Lower leg skin (tissue), 3 donors: ENCODE measurements at regions not wholly inside any gene's neighbourhood (a gene's known extent, or its start where the extent isn't known, plus 50 kb on each side); places are given as distances from the start of the nearest gene placed in this dataset.

ENCODE experiments used
- POLR2A ChIP-seq, 2 donors: fragments of 450-650 bp; IDR thresholded peaks; one replicate each; pipeline ENCODE4 v1.6.1; 2016 to 2017; ENCODE audit warnings: antibody characterized with exemption in 2 of 2, mild to moderate bottlenecking in 1 of 2, moderate library complexity in 1 of 2
- TF ChIP-seq, protein P1 (sequence below), 3 donors: fragments of 450-650 bp; IDR thresholded peaks; one replicate each; pipeline ENCODE4 v1.5.1; 2016; ENCODE audit warnings: antibody characterized with exemption in 3 of 3, mild to moderate bottlenecking in 3 of 3, moderate library complexity in 2 of 3

DNA sequence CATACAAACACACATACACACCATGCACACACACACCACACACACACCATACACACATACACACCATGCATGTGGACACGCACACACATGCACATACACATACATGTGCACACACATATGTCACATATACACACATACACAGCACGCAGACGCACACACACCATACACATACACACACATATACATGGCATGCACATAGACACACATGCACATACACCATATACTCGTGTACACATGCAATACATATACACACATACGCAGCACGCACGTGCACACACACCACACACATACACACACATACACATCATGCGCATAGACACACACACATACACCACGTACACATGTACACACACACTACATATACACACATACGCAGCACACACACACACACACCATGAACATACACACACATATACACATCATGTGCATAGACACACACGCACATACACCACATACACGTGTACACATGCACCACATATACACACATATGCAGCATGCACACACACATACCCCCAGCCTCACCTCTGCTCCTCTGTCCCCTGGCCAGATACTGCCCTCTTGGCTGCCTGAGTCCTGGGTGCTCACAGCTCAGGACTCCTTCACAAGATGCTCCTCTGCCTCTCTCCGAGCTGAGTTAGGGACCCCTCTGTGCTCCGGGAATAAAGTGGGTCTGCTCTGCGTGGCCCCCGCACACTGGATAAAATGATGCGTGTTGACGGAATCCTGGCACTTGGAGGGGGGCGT, 70.9 kb upstream of the ARHGEF7 start:
- TF ChIP-seq POLR2A (IDR thresholded peaks at IDR 0.05), result no peak
- TF ChIP-seq, protein P1, sequence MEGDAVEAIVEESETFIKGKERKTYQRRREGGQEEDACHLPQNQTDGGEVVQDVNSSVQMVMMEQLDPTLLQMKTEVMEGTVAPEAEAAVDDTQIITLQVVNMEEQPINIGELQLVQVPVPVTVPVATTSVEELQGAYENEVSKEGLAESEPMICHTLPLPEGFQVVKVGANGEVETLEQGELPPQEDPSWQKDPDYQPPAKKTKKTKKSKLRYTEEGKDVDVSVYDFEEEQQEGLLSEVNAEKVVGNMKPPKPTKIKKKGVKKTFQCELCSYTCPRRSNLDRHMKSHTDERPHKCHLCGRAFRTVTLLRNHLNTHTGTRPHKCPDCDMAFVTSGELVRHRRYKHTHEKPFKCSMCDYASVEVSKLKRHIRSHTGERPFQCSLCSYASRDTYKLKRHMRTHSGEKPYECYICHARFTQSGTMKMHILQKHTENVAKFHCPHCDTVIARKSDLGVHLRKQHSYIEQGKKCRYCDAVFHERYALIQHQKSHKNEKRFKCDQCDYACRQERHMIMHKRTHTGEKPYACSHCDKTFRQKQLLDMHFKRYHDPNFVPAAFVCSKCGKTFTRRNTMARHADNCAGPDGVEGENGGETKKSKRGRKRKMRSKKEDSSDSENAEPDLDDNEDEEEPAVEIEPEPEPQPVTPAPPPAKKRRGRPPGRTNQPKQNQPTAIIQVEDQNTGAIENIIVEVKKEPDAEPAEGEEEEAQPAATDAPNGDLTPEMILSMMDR (IDR thresholded peaks at IDR 0.05), result no peak
